GM19043 (cell line): ENCODE measurements at regions not wholly inside any gene's neighbourhood (a gene's known extent, or its start where the extent isn't known, plus 50 kb on each side); places are given as distances from the start of the nearest gene placed in this dataset.

Experiments used
- ATAC-seq: cut with Tn5 transposase; IDR thresholded peaks from one replicate; pipeline ENCODE4 v1.9.1; 2021; ENCODE audit warnings: low read depth; ENCODE audit not compliant: unreplicated experiment

DNA sequence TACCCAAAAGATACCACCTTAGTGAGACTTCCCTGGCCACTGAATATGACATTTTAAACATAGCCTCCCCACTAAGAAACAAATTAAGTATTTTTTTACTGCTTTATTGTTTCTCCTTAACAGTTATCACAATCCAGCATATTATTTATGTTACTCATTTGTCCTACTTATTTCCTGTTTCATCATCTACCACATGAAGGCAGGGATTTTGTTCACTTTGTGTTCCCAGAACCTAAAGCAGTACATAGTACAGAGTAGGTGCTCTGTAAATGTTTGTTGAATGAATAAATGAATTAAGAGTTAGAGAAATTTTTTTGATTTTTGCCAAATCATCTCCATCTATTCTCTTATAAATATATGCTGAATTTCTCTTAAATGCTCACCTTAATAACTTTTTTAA is 318.4 kb upstream of the GIMD1 start:
- no peak for ATAC-seq

DNA sequence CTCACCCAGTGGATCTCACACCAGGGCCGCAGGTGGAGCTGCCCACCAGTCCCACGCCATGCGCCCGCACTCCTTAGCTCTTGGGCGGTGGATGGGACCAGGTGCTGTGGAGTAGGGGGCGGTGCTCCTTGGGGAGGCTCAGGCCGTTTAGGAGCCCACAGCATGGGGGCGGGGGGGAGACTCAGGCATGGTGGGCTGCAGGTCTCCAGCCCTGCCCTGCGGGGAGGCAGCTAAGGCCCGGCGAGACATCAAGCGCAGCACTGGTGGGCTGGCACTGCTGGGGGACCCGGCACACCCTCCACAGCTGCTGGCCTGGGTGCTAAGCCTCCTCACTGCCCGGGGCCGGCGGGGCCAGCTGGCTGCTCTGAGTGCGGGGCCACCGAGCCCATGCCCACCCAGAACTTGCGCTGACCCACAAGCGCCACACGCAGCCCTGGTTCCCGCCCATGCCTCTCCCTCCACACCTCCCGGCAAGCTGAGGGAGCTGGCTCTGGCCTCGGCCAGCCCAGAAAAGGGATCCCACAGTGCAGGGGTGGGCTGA is 312.9 kb upstream of the GIMD1 start:
- ATAC-seq, result no peak

DNA sequence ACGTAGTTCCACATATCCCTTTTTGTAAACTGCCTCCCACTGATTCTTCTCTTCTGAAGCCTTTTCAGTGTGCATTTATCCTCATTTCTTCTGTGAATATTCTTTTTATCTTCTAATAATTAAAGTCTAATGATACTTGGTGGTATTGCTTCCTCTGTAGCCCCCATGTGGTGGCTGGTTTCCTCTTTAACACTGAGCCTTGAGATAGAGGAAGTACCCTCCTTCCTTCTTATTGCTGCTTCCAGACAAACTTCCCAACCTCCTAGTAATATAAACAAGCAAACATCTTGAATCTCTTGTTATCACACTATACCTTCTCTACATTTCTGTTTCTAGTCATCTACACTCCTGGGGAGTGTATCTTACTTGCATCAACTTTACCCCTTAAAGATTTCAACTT is 310.5 kb upstream of the GIMD1 start:
- ATAC-seq, result no peak

DNA sequence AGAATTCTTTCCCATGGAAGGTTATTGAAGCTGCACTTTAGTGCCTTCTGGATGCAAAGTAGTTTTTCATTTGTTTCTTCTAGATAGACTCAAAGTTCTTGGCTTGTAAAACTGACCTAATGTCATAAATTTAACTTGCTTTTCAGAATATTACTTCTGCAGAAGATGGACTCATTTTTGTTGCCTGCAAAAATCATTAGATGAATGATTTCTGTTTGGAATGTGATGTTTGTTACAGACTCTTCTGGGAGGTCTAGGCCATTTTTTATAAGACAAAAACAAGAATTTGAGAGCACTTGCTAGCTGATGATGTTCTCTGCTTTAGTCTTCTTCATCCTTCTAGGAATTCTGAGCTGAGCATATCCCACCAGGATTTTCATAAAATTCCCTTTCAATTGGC is 308.6 kb upstream of the GIMD1 start:
- ATAC-seq, result no peak

DNA sequence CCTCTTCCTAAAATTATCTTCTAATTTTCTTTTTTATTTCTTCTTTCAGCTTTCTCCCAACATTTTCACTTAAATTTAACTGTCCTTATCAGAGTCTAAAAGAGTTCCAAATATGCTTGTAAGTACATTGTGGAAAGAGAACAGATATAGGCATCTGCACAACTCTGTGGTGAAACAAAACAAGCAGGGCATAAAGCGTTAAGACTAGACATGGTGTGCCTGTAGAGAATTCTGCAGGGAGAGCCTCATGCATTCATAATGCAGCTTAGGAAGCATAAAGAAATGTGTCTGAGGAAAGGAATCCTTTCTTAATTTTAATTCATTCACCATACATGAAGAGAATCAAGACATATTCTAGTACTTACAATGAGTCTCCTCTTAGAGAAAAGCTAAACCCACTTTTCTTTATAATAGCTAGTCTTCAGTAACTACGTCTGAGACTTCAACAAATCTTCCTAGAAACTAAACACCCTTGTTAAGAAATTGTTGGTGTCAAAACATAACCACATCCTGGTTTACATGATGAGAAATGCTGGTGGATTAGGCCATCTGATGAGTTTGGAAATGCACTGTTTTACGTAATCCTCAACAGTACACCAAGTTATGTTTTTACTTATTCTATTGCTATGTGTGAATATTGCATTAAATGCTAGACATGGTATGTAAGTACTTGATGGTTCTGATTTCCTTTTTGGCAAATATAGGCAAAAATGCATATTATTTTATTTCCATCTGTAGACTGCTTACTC is 307.8 kb upstream of the GIMD1 start:
- no peak for ATAC-seq

DNA sequence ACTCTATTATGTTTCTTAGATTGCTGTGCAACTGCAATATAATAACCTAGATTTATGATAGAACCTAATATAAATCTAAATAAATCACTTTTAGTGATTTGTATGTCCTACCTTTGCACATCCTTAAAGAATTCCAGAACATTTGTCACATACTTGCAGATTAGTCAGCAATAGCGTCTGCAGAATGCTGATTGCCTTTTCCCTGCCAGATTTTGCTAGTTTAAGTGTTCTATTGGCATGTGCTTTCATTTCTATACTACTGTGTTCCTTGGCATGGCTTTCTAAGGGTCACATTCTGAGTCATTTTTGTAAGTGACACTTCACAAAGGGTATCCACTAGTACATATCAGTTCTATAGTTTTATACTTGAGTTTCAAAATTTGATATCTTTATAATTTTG is 303.1 kb upstream of the GIMD1 start:
- no peak for ATAC-seq

DNA sequence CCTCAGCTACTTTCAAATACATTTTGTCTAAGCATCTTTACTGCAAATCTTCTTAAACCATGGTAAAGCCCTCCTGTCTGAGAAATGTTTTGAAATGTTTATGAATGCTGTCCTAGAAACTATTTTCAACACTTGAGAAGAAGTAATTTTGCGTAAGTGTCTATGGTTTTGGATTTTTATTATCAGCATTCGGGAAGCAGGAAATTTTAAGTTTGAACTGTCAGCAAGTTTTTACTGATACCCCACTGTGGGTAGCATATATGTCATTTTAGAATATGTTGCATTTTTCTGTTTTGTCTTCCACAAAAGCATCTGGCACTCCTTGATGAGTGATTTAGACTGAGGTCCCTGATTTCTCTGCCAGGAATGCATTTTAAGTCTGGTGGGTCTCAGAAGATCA is 302.4 kb upstream of the GIMD1 start:
- ATAC-seq, result no peak

DNA sequence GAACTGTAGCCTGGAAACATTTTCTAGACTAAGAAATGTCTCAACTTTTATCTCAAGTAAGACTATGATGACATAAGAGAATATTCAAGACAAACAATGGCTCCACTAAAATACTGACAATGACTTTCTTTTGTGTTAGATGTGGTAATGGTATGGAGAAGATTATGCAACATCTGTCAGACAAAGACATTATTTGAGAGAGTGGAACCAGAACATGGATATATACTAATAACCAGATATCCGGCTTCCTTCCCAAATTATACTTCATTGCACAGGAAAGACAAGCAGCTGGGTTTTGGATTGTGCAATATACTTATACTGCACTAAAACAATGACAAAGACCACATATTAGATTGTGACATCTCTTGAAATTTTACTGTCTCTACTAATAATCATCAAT is 290.8 kb upstream of the GIMD1 start:
- ATAC-seq, result no peak

DNA sequence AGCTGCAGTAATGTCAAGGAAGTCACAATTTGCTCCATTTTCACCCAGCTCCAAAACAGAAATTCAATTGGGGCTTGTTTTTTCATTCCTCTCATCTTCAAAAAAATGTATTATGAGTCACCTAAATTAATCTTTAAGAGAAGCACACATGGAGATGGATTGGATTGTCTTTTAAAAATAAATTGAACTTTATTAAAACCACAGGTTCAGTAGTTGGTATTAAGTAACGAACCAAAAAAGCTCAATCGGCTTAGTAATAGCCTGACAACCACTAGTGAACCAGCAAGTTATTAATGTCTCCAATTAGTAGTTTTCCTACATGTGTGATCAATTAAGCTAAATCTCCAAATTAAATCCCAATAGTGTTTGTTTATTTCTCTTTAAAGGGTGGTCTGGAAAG is 283.5 kb upstream of the GIMD1 start:
- ATAC-seq, result no peak

DNA sequence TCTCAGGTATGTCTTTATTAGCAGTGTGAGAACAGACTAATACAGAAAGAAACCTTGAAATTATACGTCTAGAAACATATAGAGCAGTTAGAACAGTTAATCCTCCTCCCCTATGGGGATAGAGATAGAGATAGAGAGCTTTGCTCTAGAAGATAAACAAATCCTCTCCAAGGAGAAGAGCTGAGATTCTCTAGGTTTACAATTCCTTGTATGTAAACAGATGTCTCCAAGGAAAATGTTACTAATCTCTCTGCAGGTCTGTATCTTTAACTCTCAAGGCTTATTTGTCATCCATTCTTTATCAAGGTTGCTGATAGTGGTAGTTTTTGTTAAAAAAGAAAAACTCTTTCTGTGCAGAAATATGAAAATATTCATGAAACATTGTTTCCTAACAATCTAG is 282.1 kb upstream of the GIMD1 start:
- no peak for ATAC-seq

DNA sequence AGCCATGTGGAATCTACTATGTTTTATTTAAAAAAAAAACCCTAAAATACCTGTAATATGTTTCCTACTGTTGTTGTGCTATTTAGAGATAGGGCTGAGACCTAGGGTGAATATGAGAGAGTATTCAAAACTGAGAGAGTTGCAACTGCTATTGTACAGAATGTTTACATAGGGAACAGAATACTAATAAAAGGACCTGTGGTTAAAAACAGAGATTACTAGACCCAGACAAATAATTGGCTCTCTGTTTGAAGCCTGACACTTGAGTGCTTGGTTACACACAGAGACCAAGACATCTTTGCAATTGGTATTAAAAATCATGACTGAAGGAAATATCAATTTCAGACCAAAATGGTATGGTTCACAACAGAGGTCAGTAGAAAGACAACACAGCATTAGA is 278.9 kb upstream of the GIMD1 start:
- ATAC-seq, result no peak

DNA sequence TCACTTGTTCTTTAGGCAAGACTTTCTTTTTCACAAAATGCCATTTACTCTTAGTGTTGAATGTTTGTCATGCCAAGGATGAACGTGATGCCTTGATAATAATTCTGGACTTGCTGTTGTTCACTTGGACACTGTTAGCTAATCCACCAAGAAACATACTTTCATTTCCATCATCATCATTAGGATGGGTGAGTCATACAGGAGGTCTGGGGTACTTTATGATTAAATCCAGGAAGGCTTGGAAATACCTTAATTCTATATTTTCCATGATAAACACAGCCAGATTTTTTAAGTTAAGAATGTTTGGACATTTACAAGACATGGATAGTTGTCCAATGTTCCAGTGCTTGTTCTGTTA is 260.7 kb upstream of the GIMD1 start:
- ATAC-seq, result no peak

DNA sequence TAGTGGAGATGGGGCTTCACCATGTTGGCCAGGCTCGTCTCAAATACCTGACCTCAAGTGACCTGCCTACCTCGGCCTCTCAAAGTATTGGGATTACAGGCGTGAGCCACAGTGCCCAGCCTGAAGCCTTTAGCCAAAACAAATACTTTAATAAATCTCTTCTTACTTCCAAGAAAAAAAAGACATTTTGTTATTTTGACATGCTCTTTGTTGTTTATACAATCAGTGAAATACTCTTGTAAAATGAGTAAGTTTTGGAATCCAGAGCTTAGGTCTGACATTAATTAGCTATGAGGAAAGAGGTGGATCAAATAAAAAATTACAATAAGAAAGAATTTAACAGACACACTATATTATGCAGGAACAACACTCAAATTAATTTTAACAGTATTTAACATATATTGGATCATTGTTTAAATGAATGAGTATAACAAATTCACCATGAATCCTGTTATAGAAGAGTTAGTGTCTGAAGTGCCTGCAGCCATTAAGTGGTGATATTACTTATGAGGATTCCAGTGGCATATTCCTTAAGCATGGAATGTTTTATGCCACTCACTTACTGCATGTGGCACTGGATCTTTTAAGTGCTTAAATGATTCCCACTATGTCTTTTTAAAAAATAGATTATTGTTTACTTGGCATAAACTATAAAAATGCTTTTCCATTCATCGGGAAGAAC is 260.1 kb upstream of the GIMD1 start:
- no peak for ATAC-seq

DNA sequence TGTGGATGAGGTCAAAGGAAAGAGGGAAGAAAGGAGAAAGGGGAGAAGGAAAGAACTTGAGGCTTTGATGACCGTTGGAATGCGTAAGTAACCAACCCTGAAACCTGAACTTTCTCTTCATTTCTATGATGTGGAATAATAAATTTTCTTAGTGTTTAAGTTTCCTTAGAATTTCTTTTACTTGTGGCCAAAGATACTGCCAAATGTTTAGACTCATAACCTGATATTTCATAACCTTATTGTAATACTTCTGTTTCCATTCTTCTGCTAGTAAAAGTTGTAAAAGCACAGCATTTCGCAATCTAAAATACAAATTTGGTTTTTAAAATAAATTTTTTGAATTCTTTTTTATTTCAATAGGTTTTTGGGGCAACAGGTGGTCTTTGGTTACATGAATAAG is 258.5 kb upstream of the GIMD1 start:
- no peak for ATAC-seq

DNA sequence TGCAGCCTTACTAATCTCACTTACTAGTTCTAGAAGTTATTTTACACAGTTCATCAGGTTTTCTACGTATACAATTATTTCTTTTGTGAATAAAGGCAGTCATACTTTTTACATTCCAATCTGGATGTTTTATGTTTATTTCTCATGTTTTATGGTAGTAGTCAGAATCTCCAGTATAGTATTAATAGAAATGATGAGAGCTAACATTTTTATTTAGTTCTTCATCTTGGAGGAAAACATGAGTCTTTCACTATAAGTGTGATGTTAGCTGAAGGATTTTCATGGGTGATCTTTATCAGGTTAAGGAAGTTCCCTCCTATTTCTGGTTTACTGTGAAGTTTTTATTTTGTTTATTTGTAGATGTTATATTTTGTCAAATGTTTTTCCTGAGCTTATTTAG is 256.1 kb upstream of the GIMD1 start:
- no peak for ATAC-seq

DNA sequence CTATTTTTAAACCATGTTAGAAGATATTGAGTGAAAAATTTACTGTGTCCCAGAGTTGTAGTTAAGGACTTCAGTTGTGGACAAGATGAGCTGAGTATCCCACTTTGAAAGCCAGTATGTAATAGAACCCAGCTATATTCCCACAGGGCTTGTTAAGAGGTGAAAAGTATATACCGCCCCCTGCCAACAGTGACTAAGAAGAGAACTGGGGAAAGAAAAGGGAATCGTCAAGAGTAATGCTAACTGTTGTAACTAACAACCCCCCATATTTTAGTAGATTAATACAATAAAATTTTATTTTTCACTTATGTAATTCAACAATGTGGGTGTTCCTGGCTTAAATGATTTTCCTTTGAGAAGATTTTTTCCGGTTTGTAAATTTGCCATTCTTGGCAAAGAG is 250.4 kb upstream of the GIMD1 start:
- ATAC-seq, result no peak

DNA sequence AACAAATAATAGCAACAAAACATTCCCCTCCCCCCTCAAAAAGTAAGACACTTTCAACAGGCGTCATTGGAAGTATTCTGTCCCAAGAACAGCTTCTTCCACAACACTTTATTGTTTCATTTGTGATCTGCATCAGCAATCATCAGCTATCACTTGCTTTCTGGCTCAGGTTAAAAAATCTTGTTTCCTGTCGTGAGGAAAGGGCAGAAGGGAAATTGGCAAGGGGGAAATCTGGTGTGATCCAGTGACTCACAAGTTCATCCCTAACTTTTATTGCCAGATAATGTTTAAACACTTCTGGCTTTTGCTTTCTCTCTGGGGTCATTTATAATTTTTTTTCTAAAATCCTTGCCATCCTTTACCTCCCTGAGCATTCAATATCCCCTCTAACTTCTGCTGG is 247.4 kb upstream of the GIMD1 start:
- ATAC-seq, result no peak

DNA sequence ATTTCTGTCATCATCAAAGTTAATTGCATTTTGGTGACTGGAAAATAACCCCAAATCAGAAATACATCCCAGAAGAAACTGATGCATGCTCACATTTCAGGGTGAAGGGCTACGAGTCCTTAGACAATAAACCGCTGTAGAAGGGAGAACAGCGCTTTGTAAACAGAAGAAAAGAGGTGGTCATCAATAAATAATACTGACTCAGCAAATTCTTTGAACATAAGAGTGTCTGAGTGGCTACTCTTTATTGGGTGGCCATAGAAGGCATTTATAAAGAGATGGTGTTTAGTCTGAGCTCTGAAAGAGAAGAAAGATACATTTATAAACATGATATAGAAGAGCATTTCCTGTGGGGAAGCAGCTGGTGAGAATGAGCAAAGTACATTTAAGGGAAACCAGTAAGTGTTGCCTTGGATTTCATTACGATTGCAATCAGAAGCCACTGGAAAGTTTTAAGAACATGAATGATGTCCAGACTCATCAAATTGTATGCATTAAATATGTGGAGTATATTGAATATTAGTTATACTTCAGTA is 246.9 kb upstream of the GIMD1 start:
- no peak for ATAC-seq

DNA sequence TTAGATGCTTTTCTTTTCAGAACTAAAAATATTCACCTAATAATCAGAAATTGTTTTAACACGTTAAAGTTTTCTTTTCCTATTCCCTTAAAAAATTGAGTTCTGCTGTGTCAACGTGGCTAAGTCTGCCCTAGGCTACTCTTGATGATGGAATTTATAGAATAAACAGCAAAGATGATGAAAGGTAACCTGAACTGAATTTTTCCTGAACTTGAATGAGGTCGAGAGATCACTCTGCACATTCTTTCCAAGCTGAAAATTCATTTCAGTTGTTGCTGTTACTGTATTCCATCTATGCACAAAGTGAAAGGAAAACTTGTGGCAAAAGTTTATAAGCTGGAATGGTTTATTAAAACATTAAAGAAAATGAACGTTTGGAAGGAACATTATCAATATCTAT is 245.9 kb upstream of the GIMD1 start:
- ATAC-seq, result no peak

DNA sequence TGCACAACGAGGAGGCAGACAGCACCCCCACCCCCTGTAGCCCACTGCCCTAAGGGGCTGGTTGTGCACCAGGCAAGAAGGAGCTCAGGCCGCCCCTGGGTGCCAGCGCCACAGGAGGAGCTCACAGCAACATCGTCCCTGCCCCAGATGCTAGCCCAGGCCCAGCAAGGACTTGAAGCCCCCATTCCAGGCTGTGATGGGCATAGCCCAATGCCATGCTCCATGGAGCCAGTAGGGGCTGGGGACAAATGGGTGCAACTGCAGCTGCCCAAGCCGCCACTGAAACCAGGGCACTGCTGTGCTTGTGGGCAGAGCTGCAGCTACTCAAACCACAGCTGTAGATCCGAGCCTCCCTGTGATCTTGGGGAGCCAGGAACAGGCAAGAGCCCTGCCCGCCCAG is 241.3 kb upstream of the GIMD1 start:
- no peak for ATAC-seq

DNA sequence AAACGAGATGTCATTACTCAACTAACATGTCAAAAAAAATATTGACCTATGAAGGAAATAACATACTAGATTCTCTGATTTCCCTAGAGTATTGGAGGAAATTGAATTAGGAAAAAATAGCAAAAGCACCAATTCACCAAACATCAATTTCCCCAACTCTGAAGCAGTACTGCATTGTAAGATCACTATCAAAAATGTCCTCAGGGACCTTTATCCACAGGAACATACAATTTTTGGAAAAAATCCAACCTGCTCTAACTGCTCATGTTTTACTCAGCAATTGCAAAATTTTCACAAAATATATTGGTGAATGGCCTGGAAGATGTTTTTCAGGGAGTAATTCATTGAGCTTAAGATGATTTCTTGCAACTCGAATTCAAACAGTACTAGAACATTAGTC is 239.0 kb upstream of the GIMD1 start:
- ATAC-seq, result no peak
